HCT116 (cell line): ENCODE measurements at regions not wholly inside any gene's neighbourhood (a gene's known extent, or its start where the extent isn't known, plus 50 kb on each side); places are given as distances from the start of the nearest gene placed in this dataset.

ENCODE experiments used
- ATAC-seq: fragments of 200-7000 bp; cut with Tn5 transposase; 2 replicates; pipeline ENCODE4 v1.9.1; 2020; ENCODE audit warnings: mild to moderate bottlenecking, moderate library complexity
- BruUV-seq: library from RNA; stranded (reverse); fragments of 400-500 nt; replicated peaks from 2 replicates; lab custom pipeline; 2021; lab: Mats Ljungman, UMichigan
- CTCF ChIA-PET: fragments of 300-600 bp; sonication (Branson Sonifier 250); formaldehyde crosslinking; loops from one replicate; lab custom pipeline; 2021; ENCODE audit warnings: antibody characterized with exemption; lab: Charles Lee
- POLR2A ChIA-PET: fragments of 300-600, 350-600 bp; sonication (Branson Sonifier 250); formaldehyde crosslinking; loops from one replicate; lab custom pipeline; 2021; ENCODE audit warnings: antibody characterized with exemption; lab: Charles Lee
- RAD21 ChIA-PET, 2 experiments: fragments of 300-600 bp; sonication (Branson Sonifier 250); formaldehyde crosslinking; loops; one replicate each; lab custom pipeline; 2023; ENCODE audit warnings: low total read pairs in 2 of 2; ENCODE audit not compliant: uncharacterized antibody in 2 of 2, unreplicated experiment in 2 of 2, low non-redundant PET in 1 of 2; lab: Charles Lee
- DNase-seq: peaks from one replicate; pipeline ENCODE4 v3.0.0-alpha.2; 2010; ENCODE audit warnings: low read depth, low spot score
- H2AFZ ChIP-seq: fragments of 200-600 bp; shearing (Covaris generic), sonication (generic); 2 replicates; pipeline ENCODE4 v1.6.1; 2017; ENCODE audit warnings: low read depth, mixed run types, mixed read lengths, antibody characterized with exemption, low read length; ENCODE audit not compliant: poor library complexity, severe bottlenecking
- H3K27ac ChIP-seq: 2 replicates; pipeline ENCODE4 v1.5.1; 2012; ENCODE audit warnings: low read depth, low read length
- H3K27me3 ChIP-seq: fragments of 200-600 bp; sonication (generic); 2 replicates; pipeline ENCODE4 v1.6.1; 2016; ENCODE audit warnings: mixed run types, low read length, mixed read lengths; ENCODE audit not compliant: insufficient read depth
- H3K36me3 ChIP-seq, 2 experiments: fragments of 200-500 bp in 1 of 2; fragments of 200-600 bp in 1 of 2; sonication (Bioruptor generic) in 1 of 2; sonication (generic) in 1 of 2; 2 replicates each; pipeline versions ENCODE4 v1.5.1 to v1.6.1; 2014 to 2016; ENCODE audit warnings: low read length in 2 of 2, inconsistent platforms in 1 of 2, mixed read lengths in 1 of 2, mixed run types in 1 of 2; ENCODE audit not compliant: insufficient read depth in 2 of 2, control insufficient read depth in 1 of 2
- H3K4me1 ChIP-seq, 2 experiments: fragments of 200-600 bp in 1 of 2; sonication (generic) in 1 of 2; 2 replicates each; pipeline versions ENCODE4 v1.5.1 to v1.6.1; 2012 to 2017; ENCODE audit warnings: low read length in 2 of 2, inconsistent platforms in 1 of 2, mild to moderate bottlenecking in 1 of 2, mixed read lengths in 1 of 2, mixed run types in 1 of 2, moderate library complexity in 1 of 2; ENCODE audit not compliant: insufficient read depth in 2 of 2, control insufficient read depth in 1 of 2
- H3K4me2 ChIP-seq: fragments of 200-600 bp; sonication (generic); 2 replicates; pipeline ENCODE4 v1.6.1; 2017; ENCODE audit warnings: mixed run types, low read length, mixed read lengths
- H3K4me3 ChIP-seq, 2 experiments: fragments of 200-600 bp in 1 of 2; sonication (generic) in 1 of 2; replicated peaks in 1 of 2; 2 replicates each; pipeline ENCODE4 v1.5.1; 2011 to 2016; ENCODE audit warnings: low read length in 2 of 2, control low read depth in 1 of 2, low read depth in 1 of 2, mild to moderate bottlenecking in 1 of 2, mixed read lengths in 1 of 2, mixed run types in 1 of 2
- H3K79me2 ChIP-seq: fragments of 200-600 bp; sonication (generic); 2 replicates; pipeline ENCODE4 v1.6.1; 2017; ENCODE audit warnings: mild to moderate bottlenecking, mixed run types, low read length, moderate library complexity, mixed read lengths; ENCODE audit not compliant: insufficient read depth
- H3K9ac ChIP-seq: fragments of 200-600 bp; sonication (generic); 2 replicates; pipeline ENCODE4 v1.6.1; 2016; ENCODE audit warnings: low read length, mixed read lengths
- H3K9me2 ChIP-seq: fragments of 200-600 bp; sonication (generic), shearing (Covaris generic); 2 replicates; pipeline ENCODE4 v1.6.1; 2017; ENCODE audit warnings: mixed run types, mild to moderate bottlenecking, moderate library complexity; ENCODE audit not compliant: insufficient read depth
- H3K9me3 ChIP-seq, 2 experiments: fragments of 200-500 bp in 1 of 2; fragments of 200-600 bp in 1 of 2; sonication (Bioruptor generic) in 1 of 2; sonication (generic) in 1 of 2; 2 replicates each; pipeline ENCODE4 v1.6.1; 2014 to 2017; ENCODE audit warnings: low read length in 2 of 2, mixed read lengths in 2 of 2, inconsistent platforms in 1 of 2, low read depth in 1 of 2, mild to moderate bottlenecking in 1 of 2, mixed run types in 1 of 2, moderate library complexity in 1 of 2; ENCODE audit not compliant: control insufficient read depth in 1 of 2, insufficient read depth in 1 of 2
- H4K20me1 ChIP-seq: fragments of 200-600 bp; sonication (generic), shearing (Covaris generic); 2 replicates; pipeline ENCODE4 v1.6.1; 2017; ENCODE audit warnings: mixed run types, mild to moderate bottlenecking, moderate library complexity; ENCODE audit not compliant: insufficient read depth
- CEBPB ChIP-seq: IDR thresholded peaks from 2 replicates; pipeline ENCODE4 v1.6.1; 2012; ENCODE audit warnings: low read depth
- ELF1 ChIP-seq: IDR thresholded peaks from 2 replicates; pipeline ENCODE4 v1.6.1; 2012; ENCODE audit warnings: low read depth, borderline replicate concordance
- JUND ChIP-seq: IDR thresholded peaks from 2 replicates; pipeline ENCODE4 v1.6.1; 2012
- POLR2A ChIP-seq: IDR thresholded peaks from 2 replicates; pipeline ENCODE4 v1.7.0; 2011; ENCODE audit warnings: borderline replicate concordance; ENCODE audit not compliant: insufficient read depth, insufficient read length; ENCODE audit errors: extremely low read depth
- REST ChIP-seq: IDR thresholded peaks from 2 replicates; pipeline ENCODE4 v1.6.1; 2012; ENCODE audit warnings: low read depth
- SRF ChIP-seq: IDR thresholded peaks from 2 replicates; pipeline ENCODE4 v1.6.1; 2012; ENCODE audit warnings: low read depth
- ZNF274 ChIP-seq: fragments of 200-500 bp; sonication (Bioruptor generic); IDR thresholded peaks from 2 replicates; pipeline ENCODE4 v1.6.1; 2014; ENCODE audit warnings: mild to moderate bottlenecking, low read depth, low read length, inconsistent platforms
- intact Hi-C: fragments of 100-400 bp; cut with micrococcal nuclease; formaldehyde crosslinking; loops from 2 replicates; pipeline ENCODE4 v1.10.0; 2022
- TF ChIP-seq, protein P1 (sequence below), 3 experiments: fragments of 200-600 bp in 1 of 3; sonication (generic) in 1 of 3; IDR thresholded peaks in 2 of 3; conservative IDR thresholded peaks in 1 of 3; 2 replicates each; pipeline ENCODE4 v1.5.1; 2012 to 2017; ENCODE audit warnings: low read depth in 2 of 3, low read length in 2 of 3, antibody characterized with exemption in 1 of 3, borderline replicate concordance in 1 of 3, control low read depth in 1 of 3, mild to moderate bottlenecking in 1 of 3, mixed read lengths in 1 of 3, mixed run types in 1 of 3, moderate library complexity in 1 of 3; ENCODE audit not compliant: insufficient read depth in 1 of 3

DNA sequence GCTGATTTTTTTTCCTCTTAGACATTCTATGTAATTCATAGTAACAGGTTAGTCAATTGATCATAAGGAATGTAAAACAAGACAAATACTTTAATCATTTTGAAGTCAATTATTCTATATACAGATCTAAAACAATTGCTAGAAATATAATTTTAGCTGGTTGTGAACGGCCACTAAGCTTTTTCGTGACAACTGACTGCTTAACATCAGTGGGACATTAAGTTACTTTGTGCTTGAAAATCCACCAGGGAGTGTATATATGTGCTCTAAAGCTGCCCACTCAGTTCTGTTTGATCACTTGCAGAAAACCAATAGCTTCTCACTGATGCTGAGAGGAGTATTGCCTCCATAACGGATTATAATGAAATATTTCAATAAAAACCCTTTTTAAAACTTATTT, 370.2 kb upstream of the CCNH start:
- Histone ChIP-seq H3K36me3 (no peaks in the 10 kb centered on the region), H3K4me1 (peaks cover 0 to 3% of the 10 kb centered on the region in 2 experiments; a peak in 1 of 4 replicates), H3K4me3 (no peak overlapping the region), H3K79me2 (no peaks in the 10 kb centered on the region), H3K9me3 (no peaks in the 10 kb centered on the region), H3K4me2 (no peak overlapping the region), H4K20me1 (no peaks in the 10 kb centered on the region), H3K9me2 (no peaks in the 10 kb centered on the region), H3K9ac (no peak overlapping the region), H3K27ac (no peak overlapping the region), H2AFZ (no peak overlapping the region), H3K27me3 (no peaks in the 10 kb centered on the region)
- no peak for DNase-seq
- CTCF ChIA-PET = interaction anchor here (1.7 to 5.7 kb wide), 4 partner anchors 897 to 945 kb away, joined by 5 to 79 read pairs (median 40); no protein-coding TSS in a partner anchor
- intact Hi-C loops = loop anchor here (10.0 kb wide), 2 partner anchors 358 to 482 kb away; partner anchors contain the start of gene TMEM161B
- no peak for ATAC-seq
- BruUV-seq = no TSS peak
- RAD21 ChIA-PET = no interaction called here
- POLR2A ChIA-PET = no interaction called here
- TF ChIP-seq POLR2A = no peak

- ATAC-seq = no peak
- no peaks in the 10 kb centered on the region for H3K9me3 ChIP-seq
- no peak overlapping the region for H3K9ac ChIP-seq
- H3K36me3 ChIP-seq = no peaks in the 10 kb centered on the region
- no peaks in the 10 kb centered on the region for H4K20me1 ChIP-seq
- POLR2A ChIA-PET = interaction anchor here (1.2 kb wide), 1 partner anchor 910 kb away, joined by 6 read pairs; no protein-coding TSS in a partner anchor
- CTCF ChIA-PET = interaction anchor here (0.7 to 5.7 kb wide), 20 partner anchors 9 to 948 kb away, joined by 3 to 79 read pairs (median 4); no protein-coding TSS in a partner anchor
- H3K9me2 ChIP-seq = no peaks in the 10 kb centered on the region
- H3K27ac ChIP-seq = no peak overlapping the region
- peak overlapping the region; percentile 92 for H2AFZ ChIP-seq
- no TSS peak for BruUV-seq
- H3K4me2 ChIP-seq = no peak overlapping the region
- RAD21 ChIA-PET = interaction anchor here (0.6 to 1.4 kb wide), 7 partner anchors 898 to 943 kb away, joined by 3 to 14 read pairs (median 5); no protein-coding TSS in a partner anchor
- peaks cover 0 to 3% of the 10 kb centered on the region in 2 experiments; a peak in 1 of 4 replicates for H3K4me1 ChIP-seq
- H3K27me3 ChIP-seq = no peaks in the 10 kb centered on the region
- no peak overlapping the region for H3K4me3 ChIP-seq
- no peak for DNase-seq
- no peaks in the 10 kb centered on the region for H3K79me2 ChIP-seq
- no peak for TF ChIP-seq REST
- no peak for TF ChIP-seq CEBPB
- TF ChIP-seq POLR2A = no peak
- no peak for TF ChIP-seq JUND
- TF ChIP-seq ZNF274 = no peak
- TF ChIP-seq, protein P1, sequence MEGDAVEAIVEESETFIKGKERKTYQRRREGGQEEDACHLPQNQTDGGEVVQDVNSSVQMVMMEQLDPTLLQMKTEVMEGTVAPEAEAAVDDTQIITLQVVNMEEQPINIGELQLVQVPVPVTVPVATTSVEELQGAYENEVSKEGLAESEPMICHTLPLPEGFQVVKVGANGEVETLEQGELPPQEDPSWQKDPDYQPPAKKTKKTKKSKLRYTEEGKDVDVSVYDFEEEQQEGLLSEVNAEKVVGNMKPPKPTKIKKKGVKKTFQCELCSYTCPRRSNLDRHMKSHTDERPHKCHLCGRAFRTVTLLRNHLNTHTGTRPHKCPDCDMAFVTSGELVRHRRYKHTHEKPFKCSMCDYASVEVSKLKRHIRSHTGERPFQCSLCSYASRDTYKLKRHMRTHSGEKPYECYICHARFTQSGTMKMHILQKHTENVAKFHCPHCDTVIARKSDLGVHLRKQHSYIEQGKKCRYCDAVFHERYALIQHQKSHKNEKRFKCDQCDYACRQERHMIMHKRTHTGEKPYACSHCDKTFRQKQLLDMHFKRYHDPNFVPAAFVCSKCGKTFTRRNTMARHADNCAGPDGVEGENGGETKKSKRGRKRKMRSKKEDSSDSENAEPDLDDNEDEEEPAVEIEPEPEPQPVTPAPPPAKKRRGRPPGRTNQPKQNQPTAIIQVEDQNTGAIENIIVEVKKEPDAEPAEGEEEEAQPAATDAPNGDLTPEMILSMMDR (IDR thresholded peaks at IDR 0.05 in 2 of 3, conservative IDR thresholded peaks at IDR 0.05 in 1 of 3; ENCODE audit: borderline replicate concordance in 1 of 3, insufficient read depth in 1 of 3, low read depth in 2 of 3, low read length in 2 of 3) = no peak
- TF ChIP-seq SRF = no peak
- TF ChIP-seq ELF1 = no peak
- TF ChIP-seq, all 23 proteins: peak for 0
- intact Hi-C loops = loop anchor here (1.0 to 10.0 kb wide), 6 partner anchors 357 to 942 kb away; partner anchors contain the start of gene TMEM161B
Observed at GRCh38 chr5:87781976-87782375, 369.2 kb upstream of the CCNH start.
